ENCODE measurements at regions not wholly inside any gene's neighbourhood (a gene's known extent, or its start where the extent isn't known, plus 50 kb on each side); places are given as distances from the start of the nearest gene placed in this dataset.
"Not testable (repeated sequence)": the region's sequence is repeated elsewhere in the genome, so short reads cannot be mapped to it uniquely, and the experiment has no call there.

GRCh38 chr7:76971201-76971600 is 61.0 kb downstream of the SPDYE17 start:
- H3K4me3 Mint-ChIP-seq; H3K4me1 Mint-ChIP-seq; H3K27me3 Mint-ChIP-seq; H3K27ac Mint-ChIP-seq; DNase-seq; H3K36me3 Mint-ChIP-seq (ENCODE audit: low read depth); ATAC-seq; H3K9me3 Mint-ChIP-seq: not testable (repeated sequence)

DNA sequence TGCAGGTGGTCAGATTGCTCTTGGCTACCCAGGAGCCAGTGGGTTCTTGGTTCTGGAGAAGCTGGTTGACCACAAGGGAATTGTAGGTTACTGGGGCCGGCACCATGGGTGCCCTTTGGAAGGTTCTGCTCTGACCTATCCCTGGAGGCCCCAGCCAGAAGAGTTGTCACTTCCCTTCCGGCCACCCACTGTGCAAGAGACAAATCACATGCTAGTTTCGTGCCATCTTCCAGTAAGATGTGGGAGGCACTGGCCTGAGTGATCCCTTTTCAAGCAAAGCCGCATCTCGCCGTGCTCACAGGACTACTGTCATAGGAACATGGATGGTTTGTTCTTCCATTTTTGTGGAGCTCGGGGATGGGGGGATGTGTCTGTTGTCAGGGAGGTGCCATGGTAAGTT is 62.3 kb downstream of the SPDYE17 start:
- H3K27ac Mint-ChIP-seq; H3K36me3 Mint-ChIP-seq (ENCODE audit: low read depth); H3K4me1 Mint-ChIP-seq; H3K9me3 Mint-ChIP-seq; H3K27me3 Mint-ChIP-seq; ATAC-seq; H3K4me3 Mint-ChIP-seq; DNase-seq: not testable (repeated sequence)

- H3K4me1 Mint-ChIP-seq; ATAC-seq; H3K9me3 Mint-ChIP-seq; H3K27me3 Mint-ChIP-seq; H3K4me3 Mint-ChIP-seq; H3K36me3 Mint-ChIP-seq (ENCODE audit: low read depth); H3K27ac Mint-ChIP-seq; DNase-seq: not testable (repeated sequence)
These were observed 66.2 kb downstream of the SPDYE17 start for GRCh38 chr7:76965731-76966548.

GRCh38 chr7:76964050-76964449 is 68.1 kb downstream of the SPDYE17 start:
- DNase-seq; H3K4me3 Mint-ChIP-seq; H3K27ac Mint-ChIP-seq; H3K36me3 Mint-ChIP-seq (ENCODE audit: low read depth); H3K4me1 Mint-ChIP-seq; H3K27me3 Mint-ChIP-seq; H3K9me3 Mint-ChIP-seq; ATAC-seq: not testable (repeated sequence)

- H3K9me3 Mint-ChIP-seq; DNase-seq; H3K4me3 Mint-ChIP-seq; H3K27me3 Mint-ChIP-seq; ATAC-seq; H3K36me3 Mint-ChIP-seq (ENCODE audit: low read depth); H3K27ac Mint-ChIP-seq; H3K4me1 Mint-ChIP-seq: not testable (repeated sequence)
These were observed 69.1 kb downstream of the SPDYE17 start for GRCh38 chr7:76963061-76963460.

DNA sequence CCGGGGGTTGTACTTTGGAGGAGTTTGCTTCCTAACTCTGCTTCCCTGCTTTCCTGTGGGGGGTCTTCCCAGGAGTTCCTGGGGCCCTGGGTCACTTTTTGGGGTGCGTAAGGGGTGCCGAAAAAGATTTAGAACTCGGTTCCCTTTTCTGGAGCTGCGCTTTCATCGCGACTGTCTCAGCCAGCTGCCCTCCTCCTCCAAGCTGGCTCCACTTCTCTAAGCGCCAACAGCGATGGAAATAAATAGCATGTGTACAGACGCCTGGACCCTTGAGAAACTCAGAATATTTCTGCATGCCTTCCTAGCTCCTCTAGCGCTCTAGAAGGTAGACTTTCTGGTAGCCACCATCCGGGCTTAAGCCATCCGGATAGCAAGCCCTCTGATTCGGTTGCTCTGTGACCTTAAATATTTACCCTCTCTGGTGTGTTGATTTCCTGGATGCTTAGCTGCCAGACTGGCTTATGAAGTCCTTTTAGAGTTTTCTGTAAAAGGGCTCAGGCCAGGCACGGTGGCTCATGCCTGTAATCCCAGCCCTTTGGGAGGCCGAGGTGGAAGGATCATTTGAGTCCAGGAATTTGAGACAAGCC is 71.7 kb downstream of the SPDYE17 start:
- H3K27ac Mint-ChIP-seq; H3K4me1 Mint-ChIP-seq; H3K4me3 Mint-ChIP-seq; H3K9me3 Mint-ChIP-seq; H3K27me3 Mint-ChIP-seq; DNase-seq; H3K36me3 Mint-ChIP-seq (ENCODE audit: low read depth); ATAC-seq: not testable (repeated sequence)

DNA sequence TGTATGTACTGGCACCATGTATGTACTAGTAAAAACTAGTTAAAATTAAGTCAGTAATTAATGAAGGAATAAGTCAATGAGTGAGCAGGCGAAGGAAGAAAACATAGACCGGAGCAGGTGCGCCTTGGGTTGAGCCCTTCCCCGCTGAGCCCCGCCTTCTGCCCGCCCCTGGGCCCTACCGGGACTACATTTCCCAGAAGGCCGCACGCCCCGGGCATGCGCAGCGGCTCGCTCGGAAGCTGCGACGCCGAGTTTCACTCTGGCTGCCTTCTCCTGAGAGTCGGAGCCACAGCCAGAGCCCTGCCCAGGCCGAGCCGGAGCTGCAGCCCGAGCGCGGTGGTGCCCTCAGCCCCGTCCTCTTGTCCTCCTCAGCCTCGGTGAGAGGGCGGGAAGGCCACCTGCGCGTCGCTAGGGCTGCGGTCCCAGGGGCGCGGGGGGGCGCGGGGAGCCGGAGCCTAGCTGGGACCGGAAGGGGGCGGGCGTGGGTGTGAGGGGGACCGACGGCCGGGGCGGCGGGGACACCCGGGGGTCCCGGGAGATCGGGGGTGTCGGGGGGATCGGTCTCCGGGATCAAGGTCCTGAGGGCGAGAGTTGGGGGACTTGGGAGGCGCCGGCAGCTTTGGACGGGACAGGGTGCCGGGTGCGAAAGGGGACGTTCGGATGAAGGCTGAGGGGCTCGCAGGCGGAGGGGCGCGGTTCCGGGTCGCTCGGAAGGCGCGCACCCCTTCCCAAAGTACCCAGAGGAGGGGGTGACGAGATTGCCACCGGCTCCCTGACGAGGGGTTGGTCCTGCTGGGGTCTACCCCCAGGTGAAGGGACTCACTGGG is 72.4 kb downstream of the SPDYE17 start:
- not testable (repeated sequence) for H3K4me3 Mint-ChIP-seq; H3K9me3 Mint-ChIP-seq; H3K4me1 Mint-ChIP-seq; DNase-seq; H3K27me3 Mint-ChIP-seq; H3K27ac Mint-ChIP-seq; H3K36me3 Mint-ChIP-seq (ENCODE audit: low read depth)
- peak; percentile 100 for ATAC-seq

GRCh38 chr7:76956531-76956930 is 75.6 kb downstream of the SPDYE17 start:
- not testable (repeated sequence) for H3K36me3 Mint-ChIP-seq (ENCODE audit: low read depth); ATAC-seq; H3K9me3 Mint-ChIP-seq; DNase-seq; H3K27ac Mint-ChIP-seq; H3K27me3 Mint-ChIP-seq; H3K4me3 Mint-ChIP-seq; H3K4me1 Mint-ChIP-seq

DNA sequence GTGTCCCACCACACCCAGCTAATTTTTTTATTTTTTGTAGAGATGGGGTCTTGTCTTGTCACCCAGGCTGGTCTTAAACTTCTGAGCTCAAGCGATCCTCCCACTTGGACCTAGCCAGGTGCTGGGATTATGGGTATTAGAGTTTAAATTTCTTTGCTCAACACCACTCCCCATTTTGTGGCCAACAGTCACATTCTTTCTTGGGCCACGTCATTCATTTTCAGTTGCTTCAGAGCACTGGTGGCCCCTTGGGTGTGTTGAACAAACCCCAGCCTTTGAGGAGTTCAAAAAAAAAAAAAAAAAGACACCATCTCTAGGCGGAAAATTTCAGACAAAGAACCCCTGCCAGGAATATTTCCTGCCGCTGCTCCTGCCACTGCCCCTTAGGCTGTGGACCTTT is 77.0 kb downstream of the SPDYE17 start:
- not testable (repeated sequence) for H3K27ac Mint-ChIP-seq

GRCh38 chr7:76944603-76945002 is 87.6 kb downstream of the SPDYE17 start:
- H3K4me3 Mint-ChIP-seq = peak overlapping the region; percentile 27
- peak; percentile 99 for ATAC-seq
- H3K27me3 Mint-ChIP-seq; DNase-seq; H3K36me3 Mint-ChIP-seq (ENCODE audit: low read depth); H3K9me3 Mint-ChIP-seq: not testable (repeated sequence)
- peaks cover 20% of the 10 kb centered on the region for H3K4me1 Mint-ChIP-seq
- H3K27ac Mint-ChIP-seq = peak overlapping the region; percentile 76

More for the DNA sequence above, 77.0 kb downstream of the SPDYE17 start:
- H3K36me3 Mint-ChIP-seq (ENCODE audit: low read depth); H3K4me1 Mint-ChIP-seq; H3K4me3 Mint-ChIP-seq; H3K27me3 Mint-ChIP-seq; DNase-seq; H3K9me3 Mint-ChIP-seq; ATAC-seq: not testable (repeated sequence)

DNA sequence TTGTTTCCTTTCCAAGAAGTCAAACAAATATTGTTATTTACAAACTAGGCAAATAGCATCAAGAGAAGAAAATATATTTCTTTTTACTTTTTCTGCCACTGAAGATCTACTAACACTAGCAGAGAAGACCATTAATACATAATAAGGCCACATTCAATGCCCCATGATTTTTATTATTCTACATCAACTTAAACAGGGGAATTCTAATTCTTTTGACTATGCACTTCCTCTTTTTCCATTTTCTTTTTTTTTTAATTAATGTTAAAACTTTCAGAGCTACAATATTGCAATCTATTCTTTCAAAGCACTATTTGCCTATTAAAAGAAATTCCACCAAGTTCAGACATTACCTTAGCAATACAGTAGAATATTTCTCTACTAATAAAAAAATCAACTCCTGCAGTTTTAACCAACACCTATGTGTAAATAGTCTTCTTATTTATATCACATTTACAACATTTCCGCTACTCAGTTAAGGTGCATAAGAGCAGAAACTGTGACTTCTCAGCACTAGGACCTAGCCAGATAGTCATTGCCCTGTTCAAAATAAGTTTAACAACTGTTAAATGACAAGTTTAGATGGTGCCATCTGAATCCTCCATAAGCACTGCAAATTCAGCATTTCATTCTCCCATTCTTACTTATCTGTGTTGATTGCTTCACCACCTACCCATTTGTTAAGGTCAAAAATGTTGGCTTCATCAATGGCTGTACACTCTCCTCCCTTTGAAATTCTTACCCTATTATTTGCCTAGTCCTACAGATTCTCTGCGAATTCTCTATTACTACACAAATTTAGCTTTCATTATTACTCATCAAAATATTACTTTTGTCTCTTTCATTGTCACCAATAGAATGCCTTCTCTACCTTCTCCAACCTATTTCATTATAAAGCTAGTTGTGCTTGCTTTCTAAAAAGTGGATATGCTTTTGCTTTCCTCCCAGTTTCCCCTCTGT is 90.1 kb downstream of the SPDYE17 start:
- not testable (repeated sequence) for H3K27me3 Mint-ChIP-seq; H3K36me3 Mint-ChIP-seq (ENCODE audit: low read depth); H3K27ac Mint-ChIP-seq; DNase-seq; ATAC-seq; H3K9me3 Mint-ChIP-seq; H3K4me3 Mint-ChIP-seq
- peaks cover 22% of the 10 kb centered on the region for H3K4me1 Mint-ChIP-seq

GRCh38 chr7:76937781-76938180 is 94.4 kb downstream of the SPDYE17 start:
- H3K4me1 Mint-ChIP-seq; DNase-seq; H3K27ac Mint-ChIP-seq; ATAC-seq; H3K36me3 Mint-ChIP-seq (ENCODE audit: low read depth); H3K9me3 Mint-ChIP-seq; H3K4me3 Mint-ChIP-seq; H3K27me3 Mint-ChIP-seq: not testable (repeated sequence)

- H3K36me3 Mint-ChIP-seq (ENCODE audit: low read depth); DNase-seq; ATAC-seq; H3K27ac Mint-ChIP-seq; H3K9me3 Mint-ChIP-seq; H3K4me1 Mint-ChIP-seq; H3K4me3 Mint-ChIP-seq: not testable (repeated sequence)
- peaks cover 11% of the 10 kb centered on the region for H3K27me3 Mint-ChIP-seq
These were observed 94.8 kb downstream of the SPDYE17 start for GRCh38 chr7:76937330-76937729.

- not testable (repeated sequence) for DNase-seq; ATAC-seq; H3K36me3 Mint-ChIP-seq (ENCODE audit: low read depth)
These were observed 95.8 kb downstream of the SPDYE17 start for GRCh38 chr7:76936346-76936745.

More at GRCh38 chr7:76936346-76936745, 95.8 kb downstream of the SPDYE17 start:
- H3K4me1 Mint-ChIP-seq, H3K27ac Mint-ChIP-seq, H3K4me3 Mint-ChIP-seq, H3K9me3 Mint-ChIP-seq: not testable (repeated sequence)
- H3K27me3 Mint-ChIP-seq = peaks cover 11% of the 10 kb centered on the region
